H9 (cell line): ENCODE measurements at regions not wholly inside any gene's neighbourhood (a gene's known extent, or its start where the extent isn't known, plus 50 kb on each side); places are given as distances from the start of the nearest gene placed in this dataset.

Experiments used
- DNase-seq: peaks from one replicate; pipeline ENCODE4 v3.0.0-alpha.2; 2017
- H2AFZ ChIP-seq: one replicate; pipeline ENCODE4 v1.6.1; 2013; ENCODE audit warnings: mild to moderate bottlenecking, low read length, control low read depth, moderate library complexity
- H2AK5ac ChIP-seq: 2 replicates; pipeline ENCODE4 v1.6.1; 2013; ENCODE audit warnings: low read length, control low read depth, mixed read lengths; ENCODE audit not compliant: insufficient read length
- H2BK120ac ChIP-seq: one replicate; pipeline ENCODE4 v1.6.1; 2013; ENCODE audit warnings: low read depth, mild to moderate bottlenecking, low read length, control low read depth, inconsistent platforms; ENCODE audit not compliant: poor library complexity, severe bottlenecking
- H2BK12ac ChIP-seq: 2 replicates; pipeline ENCODE4 v1.6.1; 2013; ENCODE audit warnings: low read length, control low read depth, mixed read lengths, low read depth; ENCODE audit not compliant: insufficient read length
- H2BK15ac ChIP-seq: 2 replicates; pipeline ENCODE4 v1.6.1; 2013; ENCODE audit warnings: low read depth, low read length, control low read depth
- H2BK20ac ChIP-seq: one replicate; pipeline ENCODE4 v1.6.1; 2013; ENCODE audit warnings: low read depth, mild to moderate bottlenecking, low read length, control low read depth, inconsistent platforms; ENCODE audit not compliant: poor library complexity, severe bottlenecking
- H2BK5ac ChIP-seq: 2 replicates; pipeline ENCODE4 v1.6.1; 2013; ENCODE audit warnings: low read length, control low read depth, mixed read lengths; ENCODE audit not compliant: insufficient read length
- H3K14ac ChIP-seq: 2 replicates; pipeline ENCODE4 v1.6.1; 2013; ENCODE audit warnings: low read length, control low read depth; ENCODE audit not compliant: insufficient read depth
- H3K18ac ChIP-seq: 2 replicates; pipeline ENCODE4 v1.6.1; 2013; ENCODE audit warnings: low read depth, mild to moderate bottlenecking, mixed read lengths, low read length, control low read depth; ENCODE audit not compliant: insufficient read length
- H3K23ac ChIP-seq: 2 replicates; pipeline ENCODE4 v1.6.1; 2013; ENCODE audit warnings: low read length, control low read depth, mixed read lengths, low read depth; ENCODE audit not compliant: insufficient read length
- H3K23me2 ChIP-seq: 2 replicates; pipeline ENCODE4 v1.6.1; 2013; ENCODE audit warnings: low read depth, mild to moderate bottlenecking, mixed read lengths, low read length, control low read depth; ENCODE audit not compliant: insufficient read length, poor library complexity, severe bottlenecking
- H3K27ac ChIP-seq: 2 replicates; pipeline ENCODE4 v1.5.1; 2013; ENCODE audit warnings: low read length, control low read depth, mixed read lengths, low read depth; ENCODE audit not compliant: insufficient read length
- H3K27me3 ChIP-seq: 2 replicates; pipeline ENCODE4 v1.6.1; 2013; ENCODE audit warnings: low read length, control low read depth, inconsistent platforms; ENCODE audit not compliant: insufficient read depth
- H3K4ac ChIP-seq: 2 replicates; pipeline ENCODE4 v1.6.1; 2013; ENCODE audit warnings: low read depth, mild to moderate bottlenecking, control low read depth, inconsistent platforms, low read length, moderate library complexity
- H3K4me1 ChIP-seq: 2 replicates; pipeline ENCODE4 v1.6.1; 2013; ENCODE audit warnings: low read length, control low read depth, inconsistent platforms; ENCODE audit not compliant: insufficient read depth
- H3K4me2 ChIP-seq: 2 replicates; pipeline ENCODE4 v1.6.1; 2013; ENCODE audit warnings: low read length, control low read depth, mixed read lengths; ENCODE audit not compliant: insufficient read length, insufficient read depth
- H3K56ac ChIP-seq: 2 replicates; pipeline ENCODE4 v1.6.1; 2013; ENCODE audit warnings: low read depth, mild to moderate bottlenecking, mixed read lengths, low read length, control low read depth; ENCODE audit not compliant: insufficient read length
- H3K79me1 ChIP-seq: 2 replicates; pipeline ENCODE4 v1.6.1; 2013; ENCODE audit warnings: low read depth, mild to moderate bottlenecking, moderate library complexity, low read length, control low read depth, inconsistent platforms; ENCODE audit not compliant: insufficient read depth, poor library complexity, severe bottlenecking
- H3K79me2 ChIP-seq: 2 replicates; pipeline ENCODE4 v1.6.1; 2013; ENCODE audit warnings: low read length, control low read depth, inconsistent platforms; ENCODE audit not compliant: insufficient read depth
- H3K9ac ChIP-seq: 2 replicates; pipeline ENCODE4 v1.6.1; 2013; ENCODE audit warnings: low read length, control low read depth, mixed read lengths; ENCODE audit not compliant: insufficient read length; ENCODE audit errors: extremely low read depth
- H3K9me3 ChIP-seq: one replicate; pipeline ENCODE4 v1.6.1; 2013; ENCODE audit warnings: low read depth, low read length, inconsistent platforms; ENCODE audit not compliant: control insufficient read depth
- H3T11ph ChIP-seq: one replicate; pipeline ENCODE4 v1.6.1; 2013; ENCODE audit warnings: mild to moderate bottlenecking, low read length, control low read depth, inconsistent platforms
- H4K20me1 ChIP-seq: one replicate; pipeline ENCODE4 v1.6.1; 2013; ENCODE audit not compliant: control insufficient read depth, insufficient read length, insufficient read depth
- H4K5ac ChIP-seq: 2 replicates; pipeline ENCODE4 v1.6.1; 2013; ENCODE audit warnings: low read depth, mild to moderate bottlenecking, mixed read lengths, low read length, control low read depth; ENCODE audit not compliant: insufficient read length
- H4K8ac ChIP-seq: replicated peaks from 2 replicates; pipeline ENCODE4 v1.6.1; 2013; ENCODE audit warnings: low read length, control low read depth, mixed read lengths, low read depth; ENCODE audit not compliant: insufficient read length
- H4K91ac ChIP-seq: 2 replicates; pipeline ENCODE4 v1.6.1; 2013; ENCODE audit warnings: low read depth, mild to moderate bottlenecking, moderate library complexity, mixed read lengths, low read length, control low read depth; ENCODE audit not compliant: insufficient read length
- H3K27ac Mint-ChIP-seq, 3 experiments: 2 replicates in 2 of 3; 3 replicates in 1 of 3; pipeline ENCODE4 v1.8.0; 2020 to 2021; ENCODE audit warnings: mixed read lengths in 3 of 3, mild to moderate bottlenecking in 1 of 3, moderate library complexity in 1 of 3
- H3K27me3 Mint-ChIP-seq: 2 replicates; pipeline ENCODE4 v1.8.0; 2021; ENCODE audit warnings: low read depth, mild to moderate bottlenecking, moderate library complexity, mixed read lengths
- H3K36me3 Mint-ChIP-seq, 3 experiments: 2 replicates in 2 of 3; 3 replicates in 1 of 3; pipeline ENCODE4 v1.8.0; 2020 to 2021; ENCODE audit warnings: low read depth in 3 of 3, mixed read lengths in 3 of 3; ENCODE audit not compliant: insufficient read depth in 1 of 3
- H3K4me1 Mint-ChIP-seq, 2 experiments: 2 replicates each; pipeline ENCODE4 v1.8.0; 2020; ENCODE audit warnings: mixed read lengths in 2 of 2
- H3K4me3 Mint-ChIP-seq, 2 experiments: 2 replicates in 1 of 2; 3 replicates in 1 of 2; pipeline ENCODE4 v1.8.0; 2020 to 2021; ENCODE audit warnings: mild to moderate bottlenecking in 2 of 2, mixed read lengths in 2 of 2, moderate library complexity in 1 of 2
- H3K9me3 Mint-ChIP-seq, 2 experiments: 2 replicates in 1 of 2; 3 replicates in 1 of 2; pipeline ENCODE4 v1.8.0; 2020; ENCODE audit warnings: mild to moderate bottlenecking in 2 of 2, mixed read lengths in 2 of 2, moderate library complexity in 1 of 2
- WGBS: extraction: QIAGEN DNeasy Blood & Tissue Kit; methylation state at CpG from one replicate; pipeline ENCODE4 v1.1.7; 2013; ENCODE audit warnings: missing lambda C conversion rate, low lambda C conversion rate, mixed read lengths; ENCODE audit not compliant: insufficient read length; ENCODE audit errors: extremely low coverage; 5-methylcytosine and 5-hydroxymethylcytosine counted together
- TF ChIP-seq, protein P1 (sequence below): fragments of 200-600 bp; sonication (generic); conservative IDR thresholded peaks from 3 replicates; pipeline ENCODE4 v1.8.0; 2021; ENCODE audit warnings: antibody characterized with exemption, mild to moderate bottlenecking

DNA sequence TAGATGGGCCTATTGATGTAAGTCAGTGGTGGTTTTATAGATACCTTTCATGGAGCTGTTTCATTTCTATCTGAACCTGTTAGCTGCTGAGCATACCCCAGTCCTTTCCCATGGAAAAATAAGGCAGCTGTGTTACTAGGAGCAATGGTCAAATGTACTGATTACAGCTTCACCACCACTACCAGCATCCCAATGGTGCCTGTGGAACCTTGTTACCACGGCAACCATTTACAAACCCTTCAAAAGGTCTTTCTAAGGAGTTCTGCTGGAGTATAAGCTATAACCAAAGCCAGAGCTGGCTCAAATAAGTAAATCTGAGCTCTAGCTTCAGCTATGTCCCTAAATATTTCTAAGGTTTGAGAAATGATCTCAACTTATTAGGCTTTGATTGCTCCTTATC is 133.4 kb upstream of the ACP3 start:
- H3K23me2 ChIP-seq = no peaks in the 10 kb centered on the region
- H2AK5ac ChIP-seq = no peak overlapping the region
- peaks cover 8 to 9% of the 10 kb centered on the region in 2 experiments for H3K4me1 Mint-ChIP-seq
- no peak overlapping the region for H3K56ac ChIP-seq
- H3K9me3 Mint-ChIP-seq = no peaks in the 10 kb centered on the region
- H3K27ac Mint-ChIP-seq = no peak overlapping the region
- no peaks in the 10 kb centered on the region for H3K36me3 Mint-ChIP-seq
- H3K9ac ChIP-seq = no peak overlapping the region
- no peaks in the 10 kb centered on the region for H3K27me3 ChIP-seq
- no peak overlapping the region for H4K91ac ChIP-seq
- no peak overlapping the region for H3K4me3 Mint-ChIP-seq
- peaks cover 2% of the 10 kb centered on the region; the same call in 1 of the 2 replicates for H3K27me3 Mint-ChIP-seq
- no peak overlapping the region for H4K5ac ChIP-seq
- H3K9me3 ChIP-seq = no peaks in the 10 kb centered on the region
- no peak overlapping the region for H2AFZ ChIP-seq
- no peak overlapping the region for H2BK120ac ChIP-seq
- H3K14ac ChIP-seq = no peak overlapping the region
- no peak overlapping the region for H3T11ph ChIP-seq
- no peak for DNase-seq
- H3K79me1 ChIP-seq = no peaks in the 10 kb centered on the region
- H3K18ac ChIP-seq = no peak overlapping the region
- H2BK5ac ChIP-seq = no peak overlapping the region
- no peaks in the 10 kb centered on the region for H3K79me2 ChIP-seq
- no peak overlapping the region for H3K4ac ChIP-seq
- TF ChIP-seq, protein P1, sequence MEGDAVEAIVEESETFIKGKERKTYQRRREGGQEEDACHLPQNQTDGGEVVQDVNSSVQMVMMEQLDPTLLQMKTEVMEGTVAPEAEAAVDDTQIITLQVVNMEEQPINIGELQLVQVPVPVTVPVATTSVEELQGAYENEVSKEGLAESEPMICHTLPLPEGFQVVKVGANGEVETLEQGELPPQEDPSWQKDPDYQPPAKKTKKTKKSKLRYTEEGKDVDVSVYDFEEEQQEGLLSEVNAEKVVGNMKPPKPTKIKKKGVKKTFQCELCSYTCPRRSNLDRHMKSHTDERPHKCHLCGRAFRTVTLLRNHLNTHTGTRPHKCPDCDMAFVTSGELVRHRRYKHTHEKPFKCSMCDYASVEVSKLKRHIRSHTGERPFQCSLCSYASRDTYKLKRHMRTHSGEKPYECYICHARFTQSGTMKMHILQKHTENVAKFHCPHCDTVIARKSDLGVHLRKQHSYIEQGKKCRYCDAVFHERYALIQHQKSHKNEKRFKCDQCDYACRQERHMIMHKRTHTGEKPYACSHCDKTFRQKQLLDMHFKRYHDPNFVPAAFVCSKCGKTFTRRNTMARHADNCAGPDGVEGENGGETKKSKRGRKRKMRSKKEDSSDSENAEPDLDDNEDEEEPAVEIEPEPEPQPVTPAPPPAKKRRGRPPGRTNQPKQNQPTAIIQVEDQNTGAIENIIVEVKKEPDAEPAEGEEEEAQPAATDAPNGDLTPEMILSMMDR = no peak
- no peak overlapping the region for H3K4me2 ChIP-seq
- WGBS = no CpG with 5 or more reads among the region's 1 CpG
- no peak overlapping the region for H2BK20ac ChIP-seq
- H4K8ac ChIP-seq = no peak overlapping the region
- H4K20me1 ChIP-seq = no peaks in the 10 kb centered on the region
- H2BK12ac ChIP-seq = no peak overlapping the region
- no peaks in the 10 kb centered on the region; the same call in 1 of the 2 replicates for H3K4me1 ChIP-seq
- no peak overlapping the region for H3K27ac ChIP-seq
- no peak overlapping the region for H3K23ac ChIP-seq
- no peak overlapping the region for H2BK15ac ChIP-seq
